Mesodermal cell (in vitro differentiated cells): ENCODE measurements at regions not wholly inside any gene's neighbourhood (a gene's known extent, or its start where the extent isn't known, plus 50 kb on each side); places are given as distances from the start of the nearest gene placed in this dataset.
A peak's percentile ranks its signal among the peaks of the same experiment; 100 is the strongest.
"Not testable (repeated sequence)": the region's sequence is repeated elsewhere in the genome, so short reads cannot be mapped to it uniquely, and the experiment has no call there.

Source experiments
- H3K27ac ChIP-seq: 2 replicates; pipeline ENCODE4 v1.7.0; 2013; ENCODE audit warnings: mild to moderate bottlenecking, low read depth, low read length, moderate library complexity; ENCODE audit not compliant: severe bottlenecking
- H3K36me3 ChIP-seq: 2 replicates; pipeline ENCODE4 v1.7.1; 2013; ENCODE audit warnings: mild to moderate bottlenecking, low read length, moderate library complexity; ENCODE audit not compliant: control insufficient read depth, insufficient read depth
- H3K4me1 ChIP-seq: one replicate; pipeline ENCODE4 v1.7.1; 2013; ENCODE audit warnings: mild to moderate bottlenecking, low read length; ENCODE audit not compliant: insufficient read depth, control insufficient read depth, poor library complexity, severe bottlenecking
- H3K4me3 ChIP-seq: 2 replicates; pipeline ENCODE4 v1.7.0; 2013; ENCODE audit warnings: low read length, control low read depth, mild to moderate bottlenecking; ENCODE audit not compliant: insufficient read depth, poor library complexity, severe bottlenecking; ENCODE audit errors: extremely low read depth
- H3K9me3 ChIP-seq: 2 replicates; pipeline ENCODE4 v1.7.1; 2013; ENCODE audit warnings: mild to moderate bottlenecking, low read length, moderate library complexity; ENCODE audit not compliant: control insufficient read depth
- WGBS, 2 experiments: methylation state at CpG; one replicate each; pipeline ENCODE4 v1.1.5; 2013; ENCODE audit warnings: missing lambda C conversion rate in 2 of 2; ENCODE audit not compliant: insufficient coverage in 2 of 2; 5-methylcytosine and 5-hydroxymethylcytosine counted together

DNA sequence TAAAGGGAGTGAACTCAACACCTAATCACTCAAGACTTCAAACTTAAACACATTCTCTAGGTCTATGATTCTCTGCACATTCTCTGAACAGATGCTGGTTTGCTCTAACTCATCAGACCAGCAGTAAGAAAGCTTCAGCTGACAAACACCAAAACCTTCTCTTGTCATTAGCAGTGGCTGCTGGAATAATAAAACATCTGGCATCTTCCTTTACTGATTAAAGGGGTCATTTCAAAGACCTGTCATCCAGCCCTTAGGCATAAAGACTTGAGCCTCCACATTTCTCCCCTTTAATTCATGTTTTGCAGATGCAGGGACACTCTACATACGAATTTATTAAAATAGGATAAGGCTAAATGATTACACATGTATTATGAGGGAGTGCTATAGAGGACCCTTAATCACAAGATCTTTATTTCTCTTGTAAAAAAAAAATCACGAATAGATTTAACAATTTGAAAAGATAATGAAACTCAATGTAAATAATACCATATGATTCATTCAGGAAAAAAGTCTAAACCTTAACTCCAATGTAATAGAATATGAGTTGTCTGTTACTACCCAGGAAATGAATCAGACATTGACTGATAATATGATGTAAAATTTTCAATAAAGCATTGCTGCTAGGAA lies 152.4 kb upstream of the GNAI1 start:
- Histone ChIP-seq H3K9me3 (no peaks in the 10 kb centered on the region), H3K4me1 (peaks cover 9% of the 10 kb centered on the region), H3K4me3 (no peak overlapping the region), H3K27ac (peak overlapping the region; percentile 61), H3K36me3 (no peaks in the 10 kb centered on the region)
- no CpG with 5 or more reads among the region's 2 CpGs for WGBS, 2 experiments

DNA sequence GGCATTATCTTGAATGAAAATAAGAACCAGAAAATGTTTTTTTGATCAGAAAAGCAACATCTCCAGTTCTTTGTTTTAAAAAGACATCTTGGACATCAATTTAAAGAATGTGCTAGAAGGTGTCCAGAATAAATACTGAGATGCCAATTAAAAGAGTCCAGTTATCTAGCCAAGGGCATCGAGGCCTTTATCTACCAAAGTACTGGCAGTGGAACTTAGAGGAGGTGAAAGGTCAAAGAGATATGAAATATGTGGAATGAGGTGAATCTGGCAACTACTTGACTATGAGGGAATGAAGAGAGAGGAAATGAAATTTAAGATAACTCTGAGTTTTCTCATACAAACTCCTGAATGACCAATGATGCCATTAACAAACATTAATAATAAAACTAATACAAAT lies 154.3 kb upstream of the GNAI1 start:
- Histone ChIP-seq H3K4me3 (no peak overlapping the region), H3K9me3 (no peaks in the 10 kb centered on the region), H3K4me1 (peaks cover 9% of the 10 kb centered on the region), H3K27ac (no peak overlapping the region), H3K36me3 (no peaks in the 10 kb centered on the region)
- 91 to 100% methylated on average over 1 of the region's 1 CpG for WGBS, 2 experiments

DNA sequence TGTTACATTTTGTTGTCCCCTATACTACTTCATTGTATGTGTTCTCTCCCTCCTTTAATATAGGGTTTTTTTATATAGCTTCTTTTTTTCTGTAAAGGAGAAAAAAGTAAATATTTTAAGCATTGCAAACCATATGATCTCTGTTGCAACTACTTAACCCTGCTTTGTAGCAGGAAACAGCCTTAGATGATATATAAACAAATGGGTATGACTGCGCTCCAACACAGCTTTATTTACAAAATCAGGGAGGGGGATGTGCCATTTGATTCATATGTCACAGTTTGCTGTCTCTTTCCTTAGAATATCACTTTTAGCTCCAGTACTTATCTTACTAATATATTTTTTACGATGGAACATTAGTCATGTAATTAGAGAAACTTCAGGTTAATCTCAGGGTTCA lies 155.2 kb upstream of the GNAI1 start:
- H3K27ac ChIP-seq = no peak overlapping the region
- H3K4me3 ChIP-seq = no peak overlapping the region
- peaks cover 9% of the 10 kb centered on the region for H3K4me1 ChIP-seq
- no CpG with 5 or more reads among the region's 2 CpGs for WGBS, 2 experiments
- H3K9me3 ChIP-seq = no peaks in the 10 kb centered on the region
- no peaks in the 10 kb centered on the region for H3K36me3 ChIP-seq

DNA sequence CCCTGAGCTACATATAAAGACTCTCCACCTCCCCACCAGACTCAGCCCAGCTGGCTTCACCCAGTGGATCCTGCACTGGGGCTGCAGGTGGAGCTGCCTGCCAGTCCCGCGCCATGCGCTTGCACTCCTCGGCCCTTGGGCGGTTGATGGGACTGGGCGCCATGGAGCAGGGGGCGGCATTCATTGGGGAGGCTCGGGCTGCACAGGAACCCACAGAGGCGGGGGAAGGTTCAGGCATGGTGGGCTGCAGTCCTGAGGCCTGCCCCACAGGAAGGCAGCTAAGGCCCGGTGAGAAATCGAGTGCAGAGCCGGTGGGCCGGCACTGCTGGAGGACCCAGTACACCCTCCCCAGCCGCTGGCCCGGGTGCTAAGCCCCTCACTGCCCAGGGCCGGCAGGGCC lies 157.2 kb upstream of the GNAI1 start:
- WGBS, 2 experiments = 91 to 98% methylated on average over 5 to 10 of the region's 16 CpGs
- no peak overlapping the region for H3K4me3 ChIP-seq
- H3K36me3 ChIP-seq = no peaks in the 10 kb centered on the region
- H3K9me3 ChIP-seq = no peaks in the 10 kb centered on the region
- H3K27ac ChIP-seq = no peak overlapping the region
- H3K4me1 ChIP-seq = peaks cover 9% of the 10 kb centered on the region

DNA sequence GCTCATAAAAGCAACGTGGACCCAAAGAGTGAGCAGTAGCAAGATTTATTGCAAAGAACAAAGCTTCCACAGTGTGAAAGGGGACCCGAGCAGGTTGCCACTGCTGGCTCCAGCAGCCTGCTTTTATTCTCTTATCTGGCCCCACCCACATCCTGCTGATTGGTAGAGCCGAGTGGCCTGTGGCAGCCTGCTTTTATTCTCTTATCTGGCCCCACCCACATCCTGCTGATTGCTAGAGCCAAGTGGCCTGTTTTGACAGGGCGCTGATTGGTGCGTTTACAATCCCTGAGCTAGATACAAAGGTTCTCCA lies 158.0 kb upstream of the GNAI1 start:
- not testable (repeated sequence) for H3K9me3 ChIP-seq, H3K4me3 ChIP-seq, H3K27ac ChIP-seq, H3K4me1 ChIP-seq, H3K36me3 ChIP-seq
- 94% methylated on average over 4 to 5 of the region's 5 CpGs for WGBS, 2 experiments

DNA sequence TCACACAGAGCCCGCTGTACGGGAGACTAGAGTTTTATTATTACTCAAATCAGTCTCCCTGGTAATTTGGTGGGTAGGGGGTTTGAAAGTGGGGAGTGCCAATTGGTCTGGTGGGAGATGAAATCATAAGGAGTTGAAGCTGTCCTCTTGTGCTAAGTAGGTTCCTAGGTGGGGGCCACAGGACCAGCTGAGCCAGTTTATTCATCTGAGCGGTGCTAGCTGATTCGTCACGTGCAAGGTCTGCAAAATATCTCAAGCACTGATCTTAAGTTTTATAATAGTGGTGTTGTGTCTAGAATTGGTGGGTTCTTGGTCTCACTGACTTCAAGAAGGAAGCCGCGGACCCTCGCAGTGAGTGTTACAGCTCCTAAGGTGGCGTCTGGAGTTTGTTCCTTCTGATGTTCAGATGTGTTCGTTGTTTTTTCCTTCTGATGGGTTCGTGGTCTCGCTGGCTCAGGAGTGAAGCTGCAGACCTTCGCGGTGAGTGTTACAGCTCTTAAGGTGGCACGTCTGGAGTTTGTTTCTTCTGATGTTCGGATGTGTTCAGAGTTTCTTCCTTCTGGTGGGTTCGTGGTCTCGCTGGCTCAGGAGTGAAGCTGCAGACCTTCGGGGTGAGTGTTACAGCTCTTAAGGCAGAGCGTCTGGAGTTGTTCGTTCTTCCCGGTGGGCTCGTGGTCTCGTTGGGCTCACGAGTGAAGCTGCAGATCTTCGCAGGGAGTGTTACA lies 158.5 kb upstream of the GNAI1 start:
- H3K27ac ChIP-seq, H3K4me1 ChIP-seq, H3K9me3 ChIP-seq, H3K36me3 ChIP-seq, H3K4me3 ChIP-seq: not testable (repeated sequence)
- WGBS, 2 experiments = 94 to 97% methylated on average over 21 of the region's 26 CpGs

DNA sequence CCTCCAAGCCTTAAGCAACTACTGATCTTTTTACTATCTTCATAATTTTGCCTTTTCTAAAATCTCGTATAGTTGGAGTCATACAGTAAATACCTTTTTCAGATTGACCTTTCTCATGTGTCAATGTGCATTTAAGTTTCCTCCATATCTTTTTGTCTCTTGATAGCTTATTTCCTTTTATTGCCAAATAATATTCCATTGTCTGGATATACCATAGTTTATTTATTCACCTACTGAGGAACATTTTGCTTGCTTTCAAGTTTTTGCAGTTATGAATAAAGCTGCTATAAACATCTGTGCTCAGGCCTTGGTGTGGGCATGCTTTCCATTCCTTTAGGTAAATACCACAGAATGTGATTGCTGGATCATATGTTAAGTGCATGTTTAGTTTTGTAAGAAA lies 161.2 kb upstream of the GNAI1 start:
- Histone ChIP-seq H3K4me3 (no peak overlapping the region), H3K36me3 (no peaks in the 10 kb centered on the region), H3K27ac (no peak overlapping the region), H3K4me1 (no peaks in the 10 kb centered on the region), H3K9me3 (no peaks in the 10 kb centered on the region)
- no CpG with 5 or more reads among the region's 1 CpG for WGBS, 2 experiments

DNA sequence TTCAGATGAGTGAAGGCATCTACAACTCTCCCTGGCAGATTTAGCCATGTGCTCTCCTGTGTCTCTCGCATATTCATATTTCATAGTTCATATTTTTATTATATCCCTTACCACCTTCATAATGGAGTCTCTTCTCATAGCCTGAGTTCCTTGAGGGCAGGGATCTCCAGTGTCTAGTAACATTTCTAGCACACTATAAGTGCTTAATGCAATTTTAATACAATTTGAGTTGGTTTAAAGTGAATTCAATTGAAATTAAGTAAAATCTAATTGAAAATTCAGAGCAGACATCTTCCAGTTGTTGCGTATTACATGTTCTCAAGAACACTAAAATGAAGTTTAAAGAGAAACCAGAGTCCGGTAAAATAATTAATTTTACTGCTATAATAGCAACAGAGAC lies 163.6 kb upstream of the GNAI1 start:
- no peak overlapping the region for H3K27ac ChIP-seq
- no peaks in the 10 kb centered on the region for H3K36me3 ChIP-seq
- no peaks in the 10 kb centered on the region for H3K9me3 ChIP-seq
- no peaks in the 10 kb centered on the region for H3K4me1 ChIP-seq
- H3K4me3 ChIP-seq = no peak overlapping the region
- 83% methylated on average over 1 of the region's 3 CpGs; no CpG with 5 or more reads in 1 of the 2 experiments for WGBS, 2 experiments

DNA sequence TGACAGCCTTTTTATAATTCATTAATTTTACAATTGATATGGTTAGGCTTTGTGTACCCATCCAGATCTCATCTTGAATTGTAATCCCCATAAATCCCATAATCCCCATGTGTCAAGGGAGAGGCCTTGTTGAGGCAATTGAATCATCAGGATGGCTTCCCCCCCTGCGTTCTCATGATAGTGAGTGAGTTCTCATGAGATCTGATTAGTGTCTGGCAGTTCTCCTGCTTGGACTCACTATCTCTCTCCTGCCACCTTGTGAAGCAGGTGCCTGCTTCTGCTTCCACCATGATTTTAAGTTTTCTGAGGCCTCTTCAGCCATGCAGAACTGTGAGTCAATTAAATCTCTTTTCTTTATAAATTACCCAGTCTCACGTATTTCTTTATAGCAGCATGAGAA lies 165.7 kb upstream of the GNAI1 start:
- WGBS, 2 experiments = 100% methylated on average over 1 of the region's 2 CpGs; no CpG with 5 or more reads in 1 of the 2 experiments
- Histone ChIP-seq H3K4me3 (no peak overlapping the region), H3K9me3 (no peaks in the 10 kb centered on the region)

DNA sequence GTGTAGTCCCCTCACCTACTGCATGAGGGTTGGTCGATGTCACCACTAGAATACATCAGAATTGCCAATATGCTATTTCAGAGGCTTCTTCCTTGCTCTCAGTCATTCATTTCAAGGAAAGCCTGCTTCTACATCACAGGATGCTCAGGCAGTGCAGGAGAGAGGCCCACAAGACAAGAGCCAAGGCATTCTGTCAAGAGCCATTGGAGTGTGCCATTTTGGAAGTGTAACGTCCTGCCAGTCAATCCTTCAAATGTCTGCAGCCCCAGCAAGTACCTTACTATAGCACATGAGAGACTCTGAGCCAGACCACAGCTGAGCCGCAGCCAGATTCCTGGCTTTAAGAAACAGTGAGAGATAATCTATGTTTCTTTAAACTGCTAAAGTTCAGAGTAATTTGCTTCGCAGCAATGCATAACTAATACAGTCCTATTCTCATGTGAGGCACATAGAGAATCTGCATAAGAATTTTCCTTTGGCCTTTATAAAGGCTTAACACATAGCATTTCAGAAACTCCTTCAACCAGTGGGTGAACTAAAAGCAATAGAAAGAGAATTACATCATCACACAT lies 166.5 kb upstream of the GNAI1 start:
- 75 to 100% methylated on average over 1 to 2 of the region's 4 CpGs for WGBS, 2 experiments
- Histone ChIP-seq H3K4me1 (no peaks in the 10 kb centered on the region), H3K27ac (no peak overlapping the region), H3K4me3 (no peak overlapping the region), H3K36me3 (no peaks in the 10 kb centered on the region), H3K9me3 (no peaks in the 10 kb centered on the region)

More for the DNA sequence above, 165.7 kb upstream of the GNAI1 start:
- H3K27ac ChIP-seq = no peak overlapping the region
- H3K36me3 ChIP-seq = no peaks in the 10 kb centered on the region
- H3K4me1 ChIP-seq = no peaks in the 10 kb centered on the region

DNA sequence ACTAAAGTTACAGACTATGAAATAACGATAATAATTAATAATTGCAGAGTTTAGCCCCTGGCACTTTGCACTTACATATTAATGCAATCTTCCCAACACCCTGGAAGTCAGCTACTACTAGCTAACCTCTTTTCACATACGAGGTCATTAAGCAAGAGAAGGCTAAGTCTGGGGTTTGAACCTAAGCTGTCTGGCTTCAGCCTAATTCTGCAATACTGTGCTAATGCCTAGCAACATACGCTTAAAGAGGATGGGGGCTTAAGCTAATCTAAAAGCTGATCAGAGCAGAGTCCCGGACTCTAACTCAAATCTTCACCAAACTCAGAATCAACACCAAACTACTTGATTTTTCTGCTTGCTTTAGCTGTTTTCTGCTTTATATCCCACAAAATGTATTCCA lies 168.7 kb upstream of the GNAI1 start:
- H3K4me3 ChIP-seq = no peak overlapping the region
- no peaks in the 10 kb centered on the region for H3K9me3 ChIP-seq
- 88 to 100% methylated on average over 1 to 3 of the region's 4 CpGs for WGBS, 2 experiments
- no peaks in the 10 kb centered on the region for H3K36me3 ChIP-seq
- no peak overlapping the region for H3K27ac ChIP-seq
- H3K4me1 ChIP-seq = no peaks in the 10 kb centered on the region
